ENCODE measurements at regions not wholly inside any gene's neighbourhood (a gene's known extent, or its start where the extent isn't known, plus 50 kb on each side); places are given as distances from the start of the nearest gene placed in this dataset.

GRCh38 chr6:98118397-98119045 lies 715.9 kb upstream of the POU3F2 start:
- Mint-ChIP-seq H3K36me3 (no peaks in the 10 kb centered on the region), H3K27ac (no peak overlapping the region), H3K27me3 (no peaks in the 10 kb centered on the region), H3K4me1 (ENCODE audit: low read depth) (no peaks in the 10 kb centered on the region), H3K9me3 (ENCODE audit: low read depth) (no peaks in the 10 kb centered on the region), H3K4me3 (no peak overlapping the region)

DNA sequence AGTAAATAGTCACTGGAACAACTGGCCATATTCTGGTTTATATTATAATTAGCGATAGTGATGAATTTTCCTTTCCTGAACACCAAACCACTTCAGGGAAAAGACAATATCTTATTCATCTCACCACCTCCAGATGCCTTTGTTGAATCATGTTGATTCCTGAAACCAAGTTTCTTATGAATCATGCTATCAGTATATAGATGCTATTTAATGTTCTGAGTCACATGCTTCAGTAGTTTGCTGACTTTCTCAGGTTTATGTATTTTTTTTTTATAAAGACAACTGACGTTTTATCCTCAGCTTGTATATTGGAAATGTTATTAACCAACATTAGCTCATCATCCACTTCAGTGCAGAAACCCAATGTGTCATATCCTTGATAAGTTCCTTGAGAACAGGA lies 710.2 kb upstream of the POU3F2 start:
- H3K4me3 Mint-ChIP-seq: no peak overlapping the region
- no peaks in the 10 kb centered on the region for H3K36me3 Mint-ChIP-seq
- H3K27ac Mint-ChIP-seq: no peak overlapping the region
- no peaks in the 10 kb centered on the region for H3K9me3 Mint-ChIP-seq (ENCODE audit: low read depth)
- no peaks in the 10 kb centered on the region for H3K4me1 Mint-ChIP-seq (ENCODE audit: low read depth)
- no peaks in the 10 kb centered on the region for H3K27me3 Mint-ChIP-seq

DNA sequence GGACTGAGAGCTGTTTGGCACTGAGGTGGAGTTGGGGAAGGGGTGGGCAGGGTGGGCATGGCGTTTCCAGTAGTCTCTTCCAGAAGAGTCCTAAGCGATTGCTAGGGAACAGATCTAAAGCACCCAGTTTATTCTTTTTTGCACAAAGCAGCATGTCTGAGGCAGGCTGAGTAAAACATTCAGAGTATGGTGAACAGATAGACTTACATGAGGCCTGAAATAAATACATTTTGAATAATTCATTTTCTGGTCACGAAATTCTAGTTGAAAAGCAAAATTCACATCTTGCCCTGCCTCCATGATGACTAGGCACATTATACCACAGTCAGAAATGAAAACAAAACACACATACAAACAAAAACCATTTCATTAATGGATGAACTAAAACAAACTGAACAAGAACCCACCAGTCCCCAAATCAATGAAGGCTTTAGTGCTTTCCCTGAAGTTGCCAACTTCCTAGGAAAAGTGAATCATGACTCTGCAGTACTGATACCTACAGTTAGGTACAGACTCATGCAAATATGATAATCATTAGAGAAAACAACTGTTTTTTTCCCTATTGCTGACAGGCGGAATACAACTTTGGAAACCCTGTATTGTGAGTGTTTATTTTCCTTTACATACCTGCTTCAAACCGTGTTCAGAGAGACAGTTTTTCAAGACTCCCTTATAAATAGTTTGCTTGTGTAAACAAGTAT lies 702.9 kb upstream of the POU3F2 start:
- Mint-ChIP-seq H3K27me3 (no peaks in the 10 kb centered on the region), H3K36me3 (no peaks in the 10 kb centered on the region), H3K4me1 (ENCODE audit: low read depth) (no peaks in the 10 kb centered on the region), H3K4me3 (no peak overlapping the region), H3K9me3 (ENCODE audit: low read depth) (no peaks in the 10 kb centered on the region), H3K27ac (no peak overlapping the region)

DNA sequence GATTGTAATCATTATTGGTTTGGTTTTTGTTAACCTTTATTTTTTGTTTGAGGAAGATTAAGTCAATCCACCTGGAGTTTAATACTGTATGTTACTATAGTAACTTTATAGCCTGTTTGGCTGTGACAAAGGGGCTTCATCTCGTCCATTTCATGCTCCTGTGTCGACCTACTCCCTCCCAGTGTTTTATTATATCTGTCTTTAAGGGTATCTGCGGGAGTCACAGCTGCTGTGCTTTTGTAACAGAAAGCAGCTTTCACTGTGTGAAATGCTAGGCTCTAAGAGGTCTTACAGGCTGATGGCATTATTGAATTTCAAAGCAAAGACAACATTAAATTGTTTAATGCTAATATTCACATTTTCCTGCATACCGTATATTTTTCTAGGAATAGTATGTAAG lies 698.0 kb upstream of the POU3F2 start:
- no peaks in the 10 kb centered on the region for H3K36me3 Mint-ChIP-seq
- no peaks in the 10 kb centered on the region for H3K4me1 Mint-ChIP-seq (ENCODE audit: low read depth)
- peaks cover 4% of the 10 kb centered on the region for H3K9me3 Mint-ChIP-seq (ENCODE audit: low read depth)
- H3K4me3 Mint-ChIP-seq: no peak overlapping the region
- no peak overlapping the region for H3K27ac Mint-ChIP-seq
- no peaks in the 10 kb centered on the region for H3K27me3 Mint-ChIP-seq

DNA sequence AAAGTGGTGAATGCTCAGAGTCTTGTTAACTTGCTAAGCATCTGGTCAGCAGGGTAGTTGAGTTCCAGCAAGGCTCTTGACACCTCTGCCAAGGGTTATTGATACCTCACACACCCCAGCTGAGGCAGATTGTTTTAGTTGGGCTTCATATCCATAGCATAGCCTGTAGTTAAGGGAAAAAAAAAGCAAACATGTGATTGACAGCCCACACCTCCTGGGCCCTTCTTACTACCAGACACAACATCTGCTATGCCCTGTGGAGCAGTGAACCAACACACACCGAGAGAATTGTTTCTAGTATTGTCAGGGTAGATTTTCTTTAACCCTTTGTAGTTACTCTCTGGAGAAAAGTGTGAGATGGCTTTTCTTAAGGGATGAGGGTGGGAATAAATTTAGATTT lies 697.0 kb upstream of the POU3F2 start:
- Mint-ChIP-seq H3K27me3 (no peaks in the 10 kb centered on the region), H3K4me3 (no peak overlapping the region), H3K27ac (no peak overlapping the region), H3K4me1 (ENCODE audit: low read depth) (no peaks in the 10 kb centered on the region), H3K36me3 (no peaks in the 10 kb centered on the region), H3K9me3 (ENCODE audit: low read depth) (peaks cover 4% of the 10 kb centered on the region)

DNA sequence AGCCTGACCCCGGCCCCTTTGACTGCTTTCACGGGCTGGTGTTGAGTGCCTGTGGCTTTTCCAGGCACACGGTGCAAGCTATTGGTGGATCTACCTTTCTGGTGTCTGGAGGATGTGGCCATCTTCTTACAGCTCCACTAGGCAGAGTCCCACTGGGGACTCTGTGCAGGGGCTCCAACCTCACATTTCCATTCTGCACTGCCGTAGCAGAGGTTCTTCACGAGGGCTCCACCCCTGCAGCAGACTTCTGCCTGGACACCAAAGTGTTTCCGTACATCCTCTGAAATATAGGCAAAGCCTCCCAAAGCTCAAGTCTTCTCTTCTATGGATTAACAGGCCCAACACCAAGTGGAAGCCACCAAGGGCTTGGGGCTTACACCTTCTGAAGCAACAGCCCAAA lies 691.5 kb upstream of the POU3F2 start:
- H3K27me3 Mint-ChIP-seq: no peaks in the 10 kb centered on the region

DNA sequence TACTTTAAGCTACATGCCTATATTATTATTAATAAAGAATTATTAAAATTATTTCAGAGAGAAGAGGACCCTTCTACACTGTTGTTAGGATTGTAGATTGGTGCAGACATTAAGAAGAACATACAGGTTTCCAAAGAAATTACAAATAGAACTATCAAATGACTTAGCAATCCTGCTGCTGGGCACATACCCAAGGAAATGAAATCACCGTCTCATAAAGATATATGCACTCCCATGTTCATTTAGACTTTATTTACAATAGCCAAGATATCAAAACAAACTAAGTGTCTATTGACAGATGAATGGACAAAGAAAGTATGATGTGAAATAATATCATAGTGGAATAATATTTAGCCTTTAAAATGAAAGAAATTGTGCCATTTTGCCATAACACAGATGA lies 687.7 kb upstream of the POU3F2 start:
- H3K36me3 Mint-ChIP-seq: no peaks in the 10 kb centered on the region
- H3K27me3 Mint-ChIP-seq: no peaks in the 10 kb centered on the region
- H3K4me3 Mint-ChIP-seq: no peak overlapping the region
- no peaks in the 10 kb centered on the region for H3K9me3 Mint-ChIP-seq (ENCODE audit: low read depth)
- H3K27ac Mint-ChIP-seq: no peak overlapping the region
- no peaks in the 10 kb centered on the region for H3K4me1 Mint-ChIP-seq (ENCODE audit: low read depth)

More for the DNA sequence above, 691.5 kb upstream of the POU3F2 start:
- H3K9me3 Mint-ChIP-seq (ENCODE audit: low read depth): peaks cover 4% of the 10 kb centered on the region
- no peaks in the 10 kb centered on the region for H3K4me1 Mint-ChIP-seq (ENCODE audit: low read depth)
- no peaks in the 10 kb centered on the region for H3K36me3 Mint-ChIP-seq
- H3K27ac Mint-ChIP-seq: no peak overlapping the region
- H3K4me3 Mint-ChIP-seq: no peak overlapping the region

DNA sequence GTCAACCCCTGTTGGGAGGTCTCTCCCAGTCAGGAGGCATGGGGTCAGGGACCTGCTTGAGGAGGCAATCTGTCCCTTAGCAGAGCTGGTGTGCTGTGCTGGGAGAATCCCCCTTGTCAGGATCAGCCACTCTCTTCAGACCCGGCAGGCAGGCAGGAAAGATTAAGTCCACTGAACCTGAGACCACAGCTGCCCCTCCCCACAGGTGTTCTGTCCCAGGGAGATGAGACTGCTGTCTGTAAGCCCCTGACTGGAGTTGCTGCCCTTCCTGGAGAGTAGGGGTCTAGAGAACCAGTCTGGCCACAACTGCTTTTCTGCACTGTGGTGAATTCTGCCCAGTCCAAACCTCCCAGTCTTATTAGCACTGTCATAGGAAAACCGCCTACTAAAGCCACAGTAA lies 677.8 kb upstream of the POU3F2 start:
- no peaks in the 10 kb centered on the region for H3K4me1 Mint-ChIP-seq (ENCODE audit: low read depth)
- H3K27me3 Mint-ChIP-seq: no peaks in the 10 kb centered on the region

DNA sequence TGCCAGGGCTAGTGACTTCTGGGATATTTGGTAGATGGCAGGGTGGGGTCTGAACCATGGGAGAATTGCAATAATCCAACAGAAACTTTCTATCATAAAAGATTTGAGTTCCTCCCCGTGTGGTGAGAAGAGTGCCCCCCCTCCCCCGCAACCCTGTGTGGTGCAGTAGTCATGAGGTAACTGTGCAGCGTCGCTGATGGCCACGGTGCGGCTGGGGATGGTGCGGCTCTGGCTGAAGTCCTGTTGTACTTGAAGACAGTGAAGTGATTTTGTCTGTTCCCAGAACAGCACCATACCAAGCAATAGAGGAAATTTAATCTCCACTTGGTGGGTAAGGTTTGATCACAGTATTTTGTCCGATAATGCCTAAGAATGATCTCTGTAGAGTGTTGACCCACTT lies 654.8 kb upstream of the POU3F2 start:
- no peaks in the 10 kb centered on the region for H3K36me3 Mint-ChIP-seq
- H3K4me1 Mint-ChIP-seq (ENCODE audit: low read depth): no peaks in the 10 kb centered on the region
- H3K27me3 Mint-ChIP-seq: no peaks in the 10 kb centered on the region
- H3K4me3 Mint-ChIP-seq: no peak overlapping the region
- peaks cover 3% of the 10 kb centered on the region for H3K9me3 Mint-ChIP-seq (ENCODE audit: low read depth)
- H3K27ac Mint-ChIP-seq: no peak overlapping the region

More for the DNA sequence above, 677.8 kb upstream of the POU3F2 start:
- peaks cover 7% of the 10 kb centered on the region for H3K9me3 Mint-ChIP-seq (ENCODE audit: low read depth)
- no peak overlapping the region for H3K4me3 Mint-ChIP-seq
- H3K36me3 Mint-ChIP-seq: no peaks in the 10 kb centered on the region
- H3K27ac Mint-ChIP-seq: no peak overlapping the region

GRCh38 chr6:98200084-98200483 lies 634.3 kb upstream of the POU3F2 start:
- H3K4me3 Mint-ChIP-seq: no peak overlapping the region
- peaks cover 4% of the 10 kb centered on the region for H3K9me3 Mint-ChIP-seq (ENCODE audit: low read depth)
- H3K4me1 Mint-ChIP-seq (ENCODE audit: low read depth): no peaks in the 10 kb centered on the region
- no peaks in the 10 kb centered on the region for H3K27me3 Mint-ChIP-seq
- H3K27ac Mint-ChIP-seq: no peak overlapping the region
- H3K36me3 Mint-ChIP-seq: no peaks in the 10 kb centered on the region

- no peak overlapping the region for H3K27ac Mint-ChIP-seq
- H3K4me1 Mint-ChIP-seq (ENCODE audit: low read depth): no peaks in the 10 kb centered on the region
- no peaks in the 10 kb centered on the region for H3K36me3 Mint-ChIP-seq
- H3K4me3 Mint-ChIP-seq: no peak overlapping the region
- no peaks in the 10 kb centered on the region for H3K27me3 Mint-ChIP-seq
- H3K9me3 Mint-ChIP-seq (ENCODE audit: low read depth): peaks cover 4% of the 10 kb centered on the region
Measured at GRCh38 chr6:98203170-98203806, 631.1 kb upstream of the POU3F2 start.

DNA sequence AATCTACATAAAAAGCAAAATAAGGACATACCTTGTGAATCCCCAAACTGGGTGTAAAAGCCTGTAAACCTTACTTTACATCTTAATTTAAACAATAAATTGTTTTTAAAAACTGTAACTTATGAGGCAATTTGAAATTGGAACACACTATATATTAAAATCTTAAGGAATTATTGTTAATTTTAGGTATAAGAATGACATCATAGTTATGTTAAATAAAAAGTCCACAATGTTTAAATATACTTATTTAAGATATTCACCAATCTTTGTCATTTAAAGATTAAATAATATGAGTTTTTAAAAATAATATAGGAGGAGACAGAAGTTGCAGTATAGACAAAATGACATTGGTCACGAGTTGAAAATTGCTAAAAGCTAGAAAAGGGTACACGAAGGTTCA lies 621.9 kb upstream of the POU3F2 start:
- Mint-ChIP-seq H3K27ac (no peak overlapping the region), H3K4me3 (no peak overlapping the region), H3K9me3 (ENCODE audit: low read depth) (no peaks in the 10 kb centered on the region), H3K27me3 (no peaks in the 10 kb centered on the region), H3K4me1 (ENCODE audit: low read depth) (no peaks in the 10 kb centered on the region), H3K36me3 (no peaks in the 10 kb centered on the region)

- Mint-ChIP-seq H3K27ac (no peak overlapping the region), H3K4me3 (no peak overlapping the region), H3K27me3 (no peaks in the 10 kb centered on the region), H3K9me3 (ENCODE audit: low read depth) (no peaks in the 10 kb centered on the region), H3K4me1 (ENCODE audit: low read depth) (no peaks in the 10 kb centered on the region), H3K36me3 (no peaks in the 10 kb centered on the region)
Measured at GRCh38 chr6:98215531-98215930, 618.8 kb upstream of the POU3F2 start.

- Mint-ChIP-seq H3K27me3 (no peaks in the 10 kb centered on the region), H3K36me3 (no peaks in the 10 kb centered on the region), H3K9me3 (ENCODE audit: low read depth) (peaks cover 6% of the 10 kb centered on the region), H3K4me1 (ENCODE audit: low read depth) (no peaks in the 10 kb centered on the region), H3K4me3 (no peak overlapping the region), H3K27ac (no peak overlapping the region)
Measured at GRCh38 chr6:98230250-98230649, 604.1 kb upstream of the POU3F2 start.

DNA sequence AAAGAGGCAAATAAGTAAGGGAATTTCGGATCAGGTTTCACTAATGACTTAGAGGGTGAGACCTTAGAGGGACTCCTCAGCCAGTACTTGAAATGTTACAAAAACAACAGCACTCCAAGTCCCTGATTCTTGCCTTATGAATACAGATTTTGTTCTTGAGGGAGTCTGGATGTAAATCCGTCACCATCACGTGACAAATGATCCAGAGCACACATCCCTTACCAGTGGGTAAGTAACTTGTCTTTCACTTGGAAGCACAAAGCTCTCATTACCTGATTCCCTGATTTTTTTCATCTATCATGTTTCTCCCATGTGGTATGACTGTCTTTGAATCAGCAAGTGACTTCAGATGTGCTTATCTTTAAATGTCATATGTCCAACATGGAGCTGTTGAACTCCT lies 595.3 kb upstream of the POU3F2 start:
- no peak overlapping the region for H3K27ac Mint-ChIP-seq
- no peaks in the 10 kb centered on the region for H3K27me3 Mint-ChIP-seq
- no peaks in the 10 kb centered on the region for H3K36me3 Mint-ChIP-seq
- H3K9me3 Mint-ChIP-seq (ENCODE audit: low read depth): no peaks in the 10 kb centered on the region
- H3K4me1 Mint-ChIP-seq (ENCODE audit: low read depth): no peaks in the 10 kb centered on the region
- H3K4me3 Mint-ChIP-seq: no peak overlapping the region

Data from activated naive CD8-positive, alpha-beta T cell (primary cell).